ENCODE measurements at regions not wholly inside any gene's neighbourhood (a gene's known extent, or its start where the extent isn't known, plus 50 kb on each side); places are given as distances from the start of the nearest gene placed in this dataset.

DNA sequence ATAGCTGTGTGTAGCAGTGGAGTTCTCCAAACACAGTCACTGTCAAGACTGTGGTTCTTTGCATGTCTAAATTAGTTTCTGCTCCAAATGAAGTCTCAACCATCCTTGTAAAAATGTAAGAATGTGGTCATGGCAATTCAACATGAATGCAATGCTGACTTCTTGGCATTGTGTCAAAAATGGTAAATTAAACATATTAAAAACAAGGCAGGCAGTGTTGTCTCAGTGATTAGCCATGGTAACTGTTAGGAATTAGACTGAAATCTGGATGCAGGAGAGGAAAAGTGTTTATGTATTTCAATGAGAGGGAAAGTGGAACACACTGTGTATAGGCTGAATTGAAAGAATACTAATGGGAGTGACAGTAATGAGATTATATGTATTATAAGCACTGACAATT is 597.2 kb downstream of the EDEM1 start:
- no peak overlapping the region for H3K4me3 Mint-ChIP-seq

DNA sequence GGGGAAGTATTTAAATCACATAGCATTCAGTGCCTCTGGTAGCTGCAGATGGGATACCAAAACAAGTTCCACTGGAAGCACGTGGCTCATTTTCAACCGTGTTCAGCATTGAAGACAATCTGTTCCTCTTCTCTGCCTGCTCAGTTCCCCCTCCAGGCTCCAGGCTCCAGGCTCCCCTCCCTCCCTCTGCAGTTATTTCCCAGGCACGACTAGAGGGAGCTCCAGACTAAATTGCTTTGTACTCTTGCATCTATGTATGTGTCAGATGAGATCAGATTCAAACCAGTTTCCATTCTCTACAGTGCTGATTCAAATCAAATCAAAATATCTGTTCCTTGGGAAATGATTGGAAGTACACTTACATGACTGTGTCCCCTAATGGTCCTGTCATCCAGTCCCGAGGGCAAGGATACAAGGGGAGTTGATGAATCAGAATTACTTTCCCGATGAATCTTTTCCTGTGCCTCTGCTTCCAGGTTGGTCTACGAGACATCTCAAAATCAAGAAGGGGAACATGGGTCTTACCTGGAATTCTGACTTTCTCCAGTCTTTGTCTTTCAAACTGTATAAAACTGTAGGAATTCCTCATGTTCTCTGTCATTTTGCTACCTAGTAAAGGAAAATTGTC is 600.5 kb downstream of the EDEM1 start:
- Histone ChIP-seq H4K20me1 (ENCODE audit: insufficient read depth, low read length) (no peaks in the 10 kb centered on the region), H3K79me2 (ENCODE audit: insufficient read depth, low read length) (no peaks in the 10 kb centered on the region), H3K27ac (ENCODE audit: low read depth in 1 of 2, low read length in 2 of 2) (no peak overlapping the region), H3K4me1 (ENCODE audit: control insufficient read depth in 1 of 2, insufficient read depth in 2 of 2, low read length in 2 of 2) (no peaks in the 10 kb centered on the region), H3K4me2 (replicated peaks; ENCODE audit: extremely low read depth, low read length, poor library complexity, severe bottlenecking) (no peak overlapping the region), H3K9me3 (replicated peaks in 1 of 2; ENCODE audit: control insufficient read depth in 1 of 2, insufficient read depth in 1 of 2, low read length in 2 of 2) (no peaks in the 10 kb centered on the region), H3K9ac (ENCODE audit: insufficient read depth, low read length, poor library complexity, severe bottlenecking) (no peak overlapping the region), H2AFZ (ENCODE audit: insufficient read depth, low read depth, low read length, poor library complexity, severe bottlenecking) (no peak overlapping the region), H3K36me3 (replicated peaks in 1 of 2; ENCODE audit: control insufficient read depth in 1 of 2, insufficient read depth in 2 of 2, low read length in 2 of 2) (no peaks in the 10 kb centered on the region), H3K4me3 (replicated peaks in 1 of 3; ENCODE audit: low read depth in 2 of 3, low read length in 3 of 3) (no peak overlapping the region), H3K27me3 (ENCODE audit: control insufficient read depth in 2 of 2, insufficient read depth in 2 of 2, low read length in 2 of 2) (no peaks in the 10 kb centered on the region)
- no peak overlapping the region for H3K4me3 Mint-ChIP-seq
- H3K36me3 Mint-ChIP-seq = no peaks in the 10 kb centered on the region
- no peak overlapping the region for H3K27ac Mint-ChIP-seq
- intact Hi-C loops (cut with micrococcal nuclease) = no loop called here
- TF ChIP-seq, protein P1, sequence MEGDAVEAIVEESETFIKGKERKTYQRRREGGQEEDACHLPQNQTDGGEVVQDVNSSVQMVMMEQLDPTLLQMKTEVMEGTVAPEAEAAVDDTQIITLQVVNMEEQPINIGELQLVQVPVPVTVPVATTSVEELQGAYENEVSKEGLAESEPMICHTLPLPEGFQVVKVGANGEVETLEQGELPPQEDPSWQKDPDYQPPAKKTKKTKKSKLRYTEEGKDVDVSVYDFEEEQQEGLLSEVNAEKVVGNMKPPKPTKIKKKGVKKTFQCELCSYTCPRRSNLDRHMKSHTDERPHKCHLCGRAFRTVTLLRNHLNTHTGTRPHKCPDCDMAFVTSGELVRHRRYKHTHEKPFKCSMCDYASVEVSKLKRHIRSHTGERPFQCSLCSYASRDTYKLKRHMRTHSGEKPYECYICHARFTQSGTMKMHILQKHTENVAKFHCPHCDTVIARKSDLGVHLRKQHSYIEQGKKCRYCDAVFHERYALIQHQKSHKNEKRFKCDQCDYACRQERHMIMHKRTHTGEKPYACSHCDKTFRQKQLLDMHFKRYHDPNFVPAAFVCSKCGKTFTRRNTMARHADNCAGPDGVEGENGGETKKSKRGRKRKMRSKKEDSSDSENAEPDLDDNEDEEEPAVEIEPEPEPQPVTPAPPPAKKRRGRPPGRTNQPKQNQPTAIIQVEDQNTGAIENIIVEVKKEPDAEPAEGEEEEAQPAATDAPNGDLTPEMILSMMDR (IDR thresholded peaks at IDR 0.05) = no peak
- H3K27me3 Mint-ChIP-seq (ENCODE audit: low read depth in 3 of 3) = peaks cover 0 to 2% (median 0%) of the 10 kb centered on the region in 3 donors
- peaks cover 0 to 2% (median 0%) of the 10 kb centered on the region in 7 donors for H3K9me3 Mint-ChIP-seq
- DNase-seq = peak in 1 of 3 donors; percentile 5
- H3K4me1 Mint-ChIP-seq = peaks cover 6% of the 10 kb centered on the region
- 46% methylated on average over 4 of the region's 6 CpGs for WGBS (ENCODE audit: insufficient coverage)

More for the DNA sequence above, 597.2 kb downstream of the EDEM1 start:
- peaks cover 0 to 2% (median 0%) of the 10 kb centered on the region in 3 donors for H3K27me3 Mint-ChIP-seq (ENCODE audit: low read depth in 3 of 3)
- H3K9ac ChIP-seq (ENCODE audit: insufficient read depth, low read length, poor library complexity, severe bottlenecking) = no peak overlapping the region
- no peak for DNase-seq
- peaks cover 0 to 2% (median 0%) of the 10 kb centered on the region in 7 donors for H3K9me3 Mint-ChIP-seq
- H3K4me1 Mint-ChIP-seq = peaks cover 6% of the 10 kb centered on the region
- H3K4me2 ChIP-seq (replicated peaks; ENCODE audit: extremely low read depth, low read length, poor library complexity, severe bottlenecking) = no peak overlapping the region
- H3K9me3 ChIP-seq (replicated peaks in 1 of 2; ENCODE audit: control insufficient read depth in 1 of 2, insufficient read depth in 1 of 2, low read length in 2 of 2) = no peaks in the 10 kb centered on the region
- H4K20me1 ChIP-seq (ENCODE audit: insufficient read depth, low read length) = no peaks in the 10 kb centered on the region
- H3K4me3 ChIP-seq (replicated peaks in 1 of 3; ENCODE audit: low read depth in 2 of 3, low read length in 3 of 3) = no peak overlapping the region
- no peak overlapping the region for H2AFZ ChIP-seq (ENCODE audit: insufficient read depth, low read depth, low read length, poor library complexity, severe bottlenecking)
- no peaks in the 10 kb centered on the region for H3K79me2 ChIP-seq (ENCODE audit: insufficient read depth, low read length)
- no peak overlapping the region for H3K27ac ChIP-seq (ENCODE audit: low read depth in 1 of 2, low read length in 2 of 2)
- H3K4me1 ChIP-seq (ENCODE audit: control insufficient read depth in 1 of 2, insufficient read depth in 2 of 2, low read length in 2 of 2) = no peaks in the 10 kb centered on the region
- no peak overlapping the region for H3K27ac Mint-ChIP-seq
- no peaks in the 10 kb centered on the region for H3K36me3 ChIP-seq (replicated peaks in 1 of 2; ENCODE audit: control insufficient read depth in 1 of 2, insufficient read depth in 2 of 2, low read length in 2 of 2)
- TF ChIP-seq, protein P1 (IDR thresholded peaks at IDR 0.05) = no peak
- intact Hi-C loops (cut with micrococcal nuclease) = no loop called here
- no peaks in the 10 kb centered on the region for H3K36me3 Mint-ChIP-seq
- no peaks in the 10 kb centered on the region for H3K27me3 ChIP-seq (ENCODE audit: control insufficient read depth in 2 of 2, insufficient read depth in 2 of 2, low read length in 2 of 2)
